Stomach smooth muscle (tissue), 2 donors: ENCODE measurements at regions not wholly inside any gene's neighbourhood (a gene's known extent, or its start where the extent isn't known, plus 50 kb on each side); places are given as distances from the start of the nearest gene placed in this dataset.

ENCODE experiments used
- H3K27ac ChIP-seq: one replicate; pipeline ENCODE4 v1.7.0; 2013; ENCODE audit warnings: mild to moderate bottlenecking, low read length, inconsistent platforms
- H3K27me3 ChIP-seq, 2 donors: one replicate each; pipeline ENCODE4 v1.7.0; 2013; ENCODE audit warnings: low read length in 2 of 2; ENCODE audit not compliant: insufficient read depth in 2 of 2, control insufficient read depth in 1 of 2
- H3K36me3 ChIP-seq, 2 donors: one replicate each; pipeline ENCODE4 v1.7.0; 2013; ENCODE audit warnings: low read length in 2 of 2; ENCODE audit not compliant: control insufficient read depth in 2 of 2, insufficient read depth in 2 of 2
- H3K4me1 ChIP-seq: one replicate; pipeline ENCODE4 v1.7.0; 2013; ENCODE audit warnings: low read length; ENCODE audit not compliant: control insufficient read depth, insufficient read depth
- H3K4me3 ChIP-seq, 2 donors: one replicate each; pipeline ENCODE4 v1.7.0; 2013; ENCODE audit warnings: low read length in 2 of 2
- H3K9ac ChIP-seq, 2 donors: one replicate each; pipeline ENCODE4 v1.7.0; 2013; ENCODE audit warnings: low read length in 2 of 2, mild to moderate bottlenecking in 1 of 2
- H3K9me3 ChIP-seq, 2 donors: one replicate each; pipeline ENCODE4 v1.7.0; 2013; ENCODE audit warnings: low read length in 2 of 2; ENCODE audit not compliant: control insufficient read depth in 2 of 2
- donor health status: healthy.
- donor health status: Pancreatic carcinoma.

- Histone ChIP-seq H3K9me3 (no peaks in the 10 kb centered on the region), H3K4me3 (peak overlapping the region; percentile 82 to 85), H3K27me3 (no peaks in the 10 kb centered on the region), H3K4me1 (peaks cover 7% of the 10 kb centered on the region), H3K9ac (peak overlapping the region; percentile 66 to 67), H3K36me3 (no peaks in the 10 kb centered on the region), H3K27ac (peak overlapping the region; percentile 46)
These were observed 116.6 kb upstream of the HIVEP3 start for GRCh38 chr1:42035205-42035829.

- no peaks in the 10 kb centered on the region for H3K9me3 ChIP-seq
These were observed 115.7 kb upstream of the HIVEP3 start for GRCh38 chr1:42034426-42034825.

GRCh38 chr1:42033629-42034028 lies 114.9 kb upstream of the HIVEP3 start:
- Histone ChIP-seq H3K9ac (no peak overlapping the region), H3K36me3 (no peaks in the 10 kb centered on the region), H3K9me3 (no peaks in the 10 kb centered on the region), H3K27ac (no peak overlapping the region), H3K4me3 (no peak overlapping the region), H3K27me3 (no peaks in the 10 kb centered on the region), H3K4me1 (peaks cover 7% of the 10 kb centered on the region)

More at GRCh38 chr1:42034426-42034825, 115.7 kb upstream of the HIVEP3 start:
- H3K9ac ChIP-seq: no peak overlapping the region
- H3K36me3 ChIP-seq: no peaks in the 10 kb centered on the region
- H3K4me3 ChIP-seq: peak overlapping the region; percentile 82 to 85
- H3K27ac ChIP-seq: no peak overlapping the region
- peaks cover 7% of the 10 kb centered on the region for H3K4me1 ChIP-seq
- H3K27me3 ChIP-seq: no peaks in the 10 kb centered on the region

- Histone ChIP-seq H3K36me3 (no peaks in the 10 kb centered on the region), H3K4me1 (no peaks in the 10 kb centered on the region), H3K27me3 (no peaks in the 10 kb centered on the region), H3K9ac (no peak overlapping the region), H3K9me3 (peaks cover 0 to 2% of the 10 kb centered on the region in 2 donors), H3K4me3 (no peak overlapping the region), H3K27ac (no peak overlapping the region)
These were observed 99.0 kb upstream of the HIVEP3 start for GRCh38 chr1:42017730-42018129.

GRCh38 chr1:42017259-42017658 lies 98.5 kb upstream of the HIVEP3 start:
- no peaks in the 10 kb centered on the region for H3K27me3 ChIP-seq
- H3K4me1 ChIP-seq: no peaks in the 10 kb centered on the region
- H3K9me3 ChIP-seq: peaks cover 0 to 2% of the 10 kb centered on the region in 2 donors
- no peak overlapping the region for H3K4me3 ChIP-seq
- H3K9ac ChIP-seq: no peak overlapping the region
- H3K27ac ChIP-seq: no peak overlapping the region
- H3K36me3 ChIP-seq: no peaks in the 10 kb centered on the region

GRCh38 chr1:42014823-42015222 lies 96.1 kb upstream of the HIVEP3 start:
- H3K36me3 ChIP-seq: no peaks in the 10 kb centered on the region
- H3K4me1 ChIP-seq: no peaks in the 10 kb centered on the region
- no peak overlapping the region for H3K9ac ChIP-seq
- no peak overlapping the region for H3K27ac ChIP-seq
- no peaks in the 10 kb centered on the region for H3K27me3 ChIP-seq
- H3K4me3 ChIP-seq: no peak overlapping the region
- H3K9me3 ChIP-seq: peaks cover 0 to 2% of the 10 kb centered on the region in 2 donors

GRCh38 chr1:42013881-42014470 lies 95.3 kb upstream of the HIVEP3 start:
- H3K27me3 ChIP-seq: no peaks in the 10 kb centered on the region
- peaks cover 0 to 2% of the 10 kb centered on the region in 2 donors for H3K9me3 ChIP-seq
- no peak overlapping the region for H3K9ac ChIP-seq
- no peak overlapping the region for H3K4me3 ChIP-seq
- H3K27ac ChIP-seq: no peak overlapping the region
- H3K36me3 ChIP-seq: no peaks in the 10 kb centered on the region
- no peaks in the 10 kb centered on the region for H3K4me1 ChIP-seq

GRCh38 chr1:42012852-42013251 lies 94.1 kb upstream of the HIVEP3 start:
- H3K4me3 ChIP-seq: no peak overlapping the region
- no peak overlapping the region for H3K9ac ChIP-seq
- peaks cover 0 to 2% of the 10 kb centered on the region in 2 donors for H3K9me3 ChIP-seq
- H3K36me3 ChIP-seq: no peaks in the 10 kb centered on the region
- H3K4me1 ChIP-seq: no peaks in the 10 kb centered on the region
- no peak overlapping the region for H3K27ac ChIP-seq
- H3K27me3 ChIP-seq: no peaks in the 10 kb centered on the region

GRCh38 chr1:42010381-42010780 lies 91.7 kb upstream of the HIVEP3 start:
- H3K27me3 ChIP-seq: no peaks in the 10 kb centered on the region
- no peak overlapping the region for H3K27ac ChIP-seq
- H3K9ac ChIP-seq: no peak overlapping the region
- H3K4me1 ChIP-seq: no peaks in the 10 kb centered on the region
- H3K36me3 ChIP-seq: no peaks in the 10 kb centered on the region
- H3K9me3 ChIP-seq: no peaks in the 10 kb centered on the region
- H3K4me3 ChIP-seq: no peak overlapping the region

- Histone ChIP-seq H3K4me1 (no peaks in the 10 kb centered on the region), H3K27ac (no peak overlapping the region), H3K4me3 (no peak overlapping the region), H3K9ac (no peak overlapping the region), H3K9me3 (no peaks in the 10 kb centered on the region), H3K36me3 (no peaks in the 10 kb centered on the region), H3K27me3 (no peaks in the 10 kb centered on the region)
These were observed 89.5 kb upstream of the HIVEP3 start for GRCh38 chr1:42008264-42008663.

- no peaks in the 10 kb centered on the region for H3K9me3 ChIP-seq
- H3K9ac ChIP-seq: no peak overlapping the region
- no peak overlapping the region for H3K27ac ChIP-seq
- H3K4me3 ChIP-seq: no peak overlapping the region
- H3K36me3 ChIP-seq: no peaks in the 10 kb centered on the region
- no peaks in the 10 kb centered on the region for H3K27me3 ChIP-seq
- H3K4me1 ChIP-seq: no peaks in the 10 kb centered on the region
These were observed 88.1 kb upstream of the HIVEP3 start for GRCh38 chr1:42006836-42007235.
